Liver (tissue), 8 donors: ENCODE measurements at regions not wholly inside any gene's neighbourhood (a gene's known extent, or its start where the extent isn't known, plus 50 kb on each side); places are given as distances from the start of the nearest gene placed in this dataset.

Source experiments
- DNase-seq: peaks from one replicate; pipeline ENCODE4 v3.0.0-alpha.2; 2017; ENCODE audit warnings: low spot score
- H3K27ac ChIP-seq, 2 donors: one replicate each; pipeline ENCODE4 v1.7.0; 2013; ENCODE audit warnings: inconsistent platforms in 2 of 2, low read length in 2 of 2, control low read depth in 1 of 2, low read depth in 1 of 2, mild to moderate bottlenecking in 1 of 2
- H3K27me3 ChIP-seq, 4 donors: one replicate each; pipeline versions ENCODE4 v1.6.1 to v1.7.0; 2013; ENCODE audit warnings: low read length in 3 of 4, inconsistent platforms in 1 of 4, mild to moderate bottlenecking in 1 of 4, moderate library complexity in 1 of 4; ENCODE audit not compliant: control insufficient read depth in 4 of 4, insufficient read depth in 4 of 4
- H3K36me3 ChIP-seq, 4 donors: one replicate each; pipeline versions ENCODE4 v1.6.1 to v1.7.0; 2013; ENCODE audit warnings: low read length in 3 of 4, mild to moderate bottlenecking in 3 of 4, low read depth in 1 of 4, moderate library complexity in 1 of 4; ENCODE audit not compliant: control insufficient read depth in 4 of 4, insufficient read depth in 3 of 4
- H3K4me1 ChIP-seq, 4 donors: one replicate each; pipeline versions ENCODE4 v1.6.1 to v1.7.0; 2013; ENCODE audit warnings: low read length in 3 of 4, mild to moderate bottlenecking in 3 of 4, moderate library complexity in 1 of 4; ENCODE audit not compliant: control insufficient read depth in 4 of 4, insufficient read depth in 4 of 4
- H3K4me3 ChIP-seq, 3 donors: one replicate each; pipeline versions ENCODE4 v1.6.1 to v1.7.0; 2013; ENCODE audit warnings: low read length in 3 of 3, control low read depth in 1 of 3, low read depth in 1 of 3, mild to moderate bottlenecking in 1 of 3
- H3K9ac ChIP-seq, 2 donors: one replicate each; pipeline ENCODE4 v1.7.0; 2013; ENCODE audit warnings: low read length in 2 of 2, mild to moderate bottlenecking in 2 of 2, moderate library complexity in 2 of 2, control low read depth in 1 of 2, low read depth in 1 of 2
- H3K9me3 ChIP-seq, 4 donors: one replicate each; pipeline versions ENCODE4 v1.6.1 to v1.7.0; 2013; ENCODE audit warnings: low read length in 3 of 4; ENCODE audit not compliant: control insufficient read depth in 4 of 4
- EGR1 ChIP-seq, 2 donors: IDR thresholded peaks; 2 replicates each; pipeline ENCODE4 v1.6.1; 2016 to 2018; ENCODE audit warnings: antibody characterized with exemption in 2 of 2, low read depth in 2 of 2
- FOXA1 ChIP-seq: IDR thresholded peaks from 2 replicates; pipeline ENCODE4 v1.6.1; 2016; ENCODE audit warnings: antibody characterized with exemption
- FOXA2 ChIP-seq: IDR thresholded peaks from 2 replicates; pipeline ENCODE4 v1.6.1; 2016; ENCODE audit warnings: antibody characterized with exemption
- HNF4A ChIP-seq, 2 donors: conservative IDR thresholded peaks; 2 replicates each; pipeline ENCODE4 v1.6.1; 2016; ENCODE audit warnings: antibody characterized with exemption in 2 of 2, mild to moderate bottlenecking in 2 of 2
- HNF4G ChIP-seq: IDR thresholded peaks from 2 replicates; pipeline ENCODE4 v1.6.1; 2016; ENCODE audit warnings: antibody characterized with exemption
- JUND ChIP-seq, 2 donors: IDR thresholded peaks; 2 replicates each; pipeline ENCODE4 v1.6.1; 2016; ENCODE audit warnings: antibody characterized with exemption in 2 of 2
- NR2F2 ChIP-seq: IDR thresholded peaks from 2 replicates; pipeline ENCODE4 v1.6.1; 2016; ENCODE audit warnings: antibody characterized with exemption
- RXRA ChIP-seq, 2 donors: IDR thresholded peaks; 2 replicates each; pipeline ENCODE4 v1.6.1; 2017 to 2018; ENCODE audit warnings: antibody characterized with exemption in 2 of 2, mild to moderate bottlenecking in 1 of 2
- SP1 ChIP-seq: IDR thresholded peaks from 2 replicates; pipeline ENCODE4 v1.6.1; 2018; ENCODE audit warnings: antibody characterized with exemption, mild to moderate bottlenecking
- TAF1 ChIP-seq: conservative IDR thresholded peaks from 2 replicates; pipeline ENCODE4 v1.6.1; 2016; ENCODE audit warnings: antibody characterized with exemption, mild to moderate bottlenecking
- WGBS: extraction: QIAGEN DNeasy Blood & Tissue Kit; methylation state at CpG from one replicate; pipeline ENCODE4 v1.1.7; 2013; 5-methylcytosine and 5-hydroxymethylcytosine counted together
- TF ChIP-seq, protein P1 (sequence below): fragments of 150-350 bp; IDR thresholded peaks from 2 replicates; pipeline ENCODE4 v1.5.1; 2017; ENCODE audit warnings: improper control_type of control experiment, low read depth, low read length; ENCODE audit not compliant: missing input control
- TF ChIP-seq, protein P2 (sequence below): IDR thresholded peaks from 2 replicates; pipeline ENCODE4 v1.6.1; 2016; ENCODE audit warnings: antibody characterized with exemption
- TF ChIP-seq, protein P3 (sequence below): IDR thresholded peaks from 2 replicates; pipeline ENCODE4 v1.6.1; 2016; ENCODE audit warnings: antibody characterized with exemption
- TF ChIP-seq, protein P4 (sequence below): IDR thresholded peaks from 2 replicates; pipeline ENCODE4 v1.6.1; 2016; ENCODE audit warnings: antibody characterized with exemption, mild to moderate bottlenecking
- donor health status: healthy.
- donor health status: healthy.
- donor health status: healthy.
- donor health status: healthy.
- donor health status: healthy.

DNA sequence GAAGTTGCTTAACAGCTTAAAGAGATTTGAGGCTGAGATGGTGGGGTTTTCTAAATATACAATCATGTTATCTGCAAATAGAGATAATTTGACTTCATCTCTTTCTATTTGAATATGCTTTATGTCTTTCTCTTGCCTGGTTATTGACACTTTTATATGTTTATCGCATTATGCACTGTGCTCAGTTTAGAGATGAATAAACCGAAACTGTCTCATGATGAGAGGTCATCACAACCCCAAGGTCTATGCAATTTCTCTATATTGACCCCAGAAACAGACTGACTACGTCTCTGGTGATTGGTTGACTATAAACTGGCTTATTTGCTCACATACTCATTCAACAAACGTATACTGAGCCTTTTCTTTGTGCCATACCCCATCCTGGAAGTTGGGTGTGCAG, 117.9 kb upstream of the NRIP1 start:
- no peaks in the 10 kb centered on the region for H3K36me3 ChIP-seq
- no peak for DNase-seq
- WGBS: 89% methylated on average over 4 of the region's 4 CpGs

DNA sequence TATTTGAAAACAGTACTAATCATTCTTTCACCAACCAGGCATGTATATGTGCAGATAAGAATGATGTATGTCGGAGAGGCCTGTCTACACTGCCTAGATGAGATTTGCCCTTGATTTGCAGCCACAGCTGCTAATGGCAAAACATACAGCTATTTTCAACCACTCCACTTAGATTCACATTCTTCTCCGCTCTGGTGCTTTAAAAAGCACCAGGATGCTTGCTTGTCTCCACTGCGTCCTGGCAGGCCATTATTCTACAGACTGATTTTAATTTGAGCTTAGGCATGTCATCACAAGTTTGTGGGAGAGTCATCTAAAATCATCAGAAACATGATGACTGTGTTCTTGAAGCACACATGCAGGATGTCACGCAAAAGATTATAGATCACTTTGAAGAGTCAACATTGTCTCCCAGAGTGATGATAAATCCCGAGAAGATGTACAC, 119.0 kb upstream of the NRIP1 start:
- Histone ChIP-seq H3K4me3 (no peak overlapping the region), H3K4me1 (no peaks in the 10 kb centered on the region), H3K9ac (no peak overlapping the region), H3K27me3 (no peaks in the 10 kb centered on the region), H3K36me3 (no peaks in the 10 kb centered on the region), H3K9me3 (no peaks in the 10 kb centered on the region), H3K27ac (no peak overlapping the region)
- WGBS: 92% methylated on average over 5 of the region's 5 CpGs
- DNase-seq: no peak
- TF ChIP-seq HNF4G: no peak
- no peak for TF ChIP-seq SP1
- no peak for TF ChIP-seq EGR1 (IDR thresholded peaks at IDR 0.05; ENCODE audit: low read depth in 2 of 2)
- TF ChIP-seq, protein P1, sequence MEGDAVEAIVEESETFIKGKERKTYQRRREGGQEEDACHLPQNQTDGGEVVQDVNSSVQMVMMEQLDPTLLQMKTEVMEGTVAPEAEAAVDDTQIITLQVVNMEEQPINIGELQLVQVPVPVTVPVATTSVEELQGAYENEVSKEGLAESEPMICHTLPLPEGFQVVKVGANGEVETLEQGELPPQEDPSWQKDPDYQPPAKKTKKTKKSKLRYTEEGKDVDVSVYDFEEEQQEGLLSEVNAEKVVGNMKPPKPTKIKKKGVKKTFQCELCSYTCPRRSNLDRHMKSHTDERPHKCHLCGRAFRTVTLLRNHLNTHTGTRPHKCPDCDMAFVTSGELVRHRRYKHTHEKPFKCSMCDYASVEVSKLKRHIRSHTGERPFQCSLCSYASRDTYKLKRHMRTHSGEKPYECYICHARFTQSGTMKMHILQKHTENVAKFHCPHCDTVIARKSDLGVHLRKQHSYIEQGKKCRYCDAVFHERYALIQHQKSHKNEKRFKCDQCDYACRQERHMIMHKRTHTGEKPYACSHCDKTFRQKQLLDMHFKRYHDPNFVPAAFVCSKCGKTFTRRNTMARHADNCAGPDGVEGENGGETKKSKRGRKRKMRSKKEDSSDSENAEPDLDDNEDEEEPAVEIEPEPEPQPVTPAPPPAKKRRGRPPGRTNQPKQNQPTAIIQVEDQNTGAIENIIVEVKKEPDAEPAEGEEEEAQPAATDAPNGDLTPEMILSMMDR: no peak
- no peak for TF ChIP-seq HNF4A (conservative IDR thresholded peaks at IDR 0.05)
- TF ChIP-seq, protein P2, sequence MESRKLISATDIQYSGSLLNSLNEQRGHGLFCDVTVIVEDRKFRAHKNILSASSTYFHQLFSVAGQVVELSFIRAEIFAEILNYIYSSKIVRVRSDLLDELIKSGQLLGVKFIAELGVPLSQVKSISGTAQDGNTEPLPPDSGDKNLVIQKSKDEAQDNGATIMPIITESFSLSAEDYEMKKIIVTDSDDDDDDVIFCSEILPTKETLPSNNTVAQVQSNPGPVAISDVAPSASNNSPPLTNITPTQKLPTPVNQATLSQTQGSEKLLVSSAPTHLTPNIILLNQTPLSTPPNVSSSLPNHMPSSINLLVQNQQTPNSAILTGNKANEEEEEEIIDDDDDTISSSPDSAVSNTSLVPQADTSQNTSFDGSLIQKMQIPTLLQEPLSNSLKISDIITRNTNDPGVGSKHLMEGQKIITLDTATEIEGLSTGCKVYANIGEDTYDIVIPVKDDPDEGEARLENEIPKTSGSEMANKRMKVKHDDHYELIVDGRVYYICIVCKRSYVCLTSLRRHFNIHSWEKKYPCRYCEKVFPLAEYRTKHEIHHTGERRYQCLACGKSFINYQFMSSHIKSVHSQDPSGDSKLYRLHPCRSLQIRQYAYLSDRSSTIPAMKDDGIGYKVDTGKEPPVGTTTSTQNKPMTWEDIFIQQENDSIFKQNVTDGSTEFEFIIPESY: no peak
- TF ChIP-seq RXRA (IDR thresholded peaks at IDR 0.05): no peak
- no peak for TF ChIP-seq JUND (IDR thresholded peaks at IDR 0.05)
- TF ChIP-seq TAF1: no peak
- no peak for TF ChIP-seq FOXA2
- TF ChIP-seq, protein P3, sequence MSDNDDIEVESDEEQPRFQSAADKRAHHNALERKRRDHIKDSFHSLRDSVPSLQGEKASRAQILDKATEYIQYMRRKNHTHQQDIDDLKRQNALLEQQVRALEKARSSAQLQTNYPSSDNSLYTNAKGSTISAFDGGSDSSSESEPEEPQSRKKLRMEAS: no peak
- no peak for TF ChIP-seq NR2F2
- TF ChIP-seq FOXA1: no peak

More for the DNA sequence above, 117.9 kb upstream of the NRIP1 start:
- Histone ChIP-seq H3K4me1 (no peaks in the 10 kb centered on the region), H3K27ac (no peak overlapping the region), H3K27me3 (no peaks in the 10 kb centered on the region), H3K4me3 (no peak overlapping the region), H3K9ac (no peak overlapping the region), H3K9me3 (no peaks in the 10 kb centered on the region)
- TF ChIP-seq HNF4A (conservative IDR thresholded peaks at IDR 0.05) (no peak), JUND (IDR thresholded peaks at IDR 0.05) (no peak)
- TF ChIP-seq, protein P1: no peak
- TF ChIP-seq, protein P4, sequence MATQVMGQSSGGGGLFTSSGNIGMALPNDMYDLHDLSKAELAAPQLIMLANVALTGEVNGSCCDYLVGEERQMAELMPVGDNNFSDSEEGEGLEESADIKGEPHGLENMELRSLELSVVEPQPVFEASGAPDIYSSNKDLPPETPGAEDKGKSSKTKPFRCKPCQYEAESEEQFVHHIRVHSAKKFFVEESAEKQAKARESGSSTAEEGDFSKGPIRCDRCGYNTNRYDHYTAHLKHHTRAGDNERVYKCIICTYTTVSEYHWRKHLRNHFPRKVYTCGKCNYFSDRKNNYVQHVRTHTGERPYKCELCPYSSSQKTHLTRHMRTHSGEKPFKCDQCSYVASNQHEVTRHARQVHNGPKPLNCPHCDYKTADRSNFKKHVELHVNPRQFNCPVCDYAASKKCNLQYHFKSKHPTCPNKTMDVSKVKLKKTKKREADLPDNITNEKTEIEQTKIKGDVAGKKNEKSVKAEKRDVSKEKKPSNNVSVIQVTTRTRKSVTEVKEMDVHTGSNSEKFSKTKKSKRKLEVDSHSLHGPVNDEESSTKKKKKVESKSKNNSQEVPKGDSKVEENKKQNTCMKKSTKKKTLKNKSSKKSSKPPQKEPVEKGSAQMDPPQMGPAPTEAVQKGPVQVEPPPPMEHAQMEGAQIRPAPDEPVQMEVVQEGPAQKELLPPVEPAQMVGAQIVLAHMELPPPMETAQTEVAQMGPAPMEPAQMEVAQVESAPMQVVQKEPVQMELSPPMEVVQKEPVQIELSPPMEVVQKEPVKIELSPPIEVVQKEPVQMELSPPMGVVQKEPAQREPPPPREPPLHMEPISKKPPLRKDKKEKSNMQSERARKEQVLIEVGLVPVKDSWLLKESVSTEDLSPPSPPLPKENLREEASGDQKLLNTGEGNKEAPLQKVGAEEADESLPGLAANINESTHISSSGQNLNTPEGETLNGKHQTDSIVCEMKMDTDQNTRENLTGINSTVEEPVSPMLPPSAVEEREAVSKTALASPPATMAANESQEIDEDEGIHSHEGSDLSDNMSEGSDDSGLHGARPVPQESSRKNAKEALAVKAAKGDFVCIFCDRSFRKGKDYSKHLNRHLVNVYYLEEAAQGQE: no peak
